ENCODE measurements at regions not wholly inside any gene's neighbourhood (a gene's known extent, or its start where the extent isn't known, plus 50 kb on each side); places are given as distances from the start of the nearest gene placed in this dataset.

GRCh38 chr4:151564321-151564720, 155.3 kb downstream of the FHIP1A start:
- no peak for ATAC-seq
- ChIA-PET CTCF (no interaction called here), POLR2A (no interaction called here)

GRCh38 chr4:151565583-151565982, 156.6 kb downstream of the FHIP1A start:
- no peak for DNase-seq (ENCODE audit: low read depth, low spot score)
- no peak for ATAC-seq
- POLR2A ChIA-PET: no interaction called here

More at GRCh38 chr4:151564321-151564720, 155.3 kb downstream of the FHIP1A start:
- in situ Hi-C loops (cut with HindIII; ENCODE audit: low pct_unique_long_range_greater_than_20kb, low sequenced_read_pairs) (no loop called here), intact Hi-C loops (cut with micrococcal nuclease; ENCODE audit: unreplicated experiment) (no loop called here)
- DNase-seq (ENCODE audit: low read depth, low spot score): no peak
- Histone ChIP-seq H3K4me3 (ENCODE audit: low read depth in 2 of 2, low read length in 2 of 2) (no peak overlapping the region), H3K9me3 (ENCODE audit: control insufficient read depth, insufficient read depth, low read depth, low read length) (no peaks in the 10 kb centered on the region), H3K27ac (ENCODE audit: low read length) (no peak overlapping the region), H3K36me3 (ENCODE audit: control insufficient read depth, insufficient read depth, low read length) (no peaks in the 10 kb centered on the region), H3K27me3 (ENCODE audit: control insufficient read depth, insufficient read depth, low read length) (no peaks in the 10 kb centered on the region), H3K4me1 (ENCODE audit: control insufficient read depth, insufficient read depth, low read length) (no peaks in the 10 kb centered on the region)
- BruUV-seq (replicated peaks): no TSS peak
- TF ChIP-seq SIN3A (IDR thresholded peaks at IDR 0.05; ENCODE audit: borderline replicate concordance, insufficient read depth, low read depth, low read length) (no peak), TCF7L2 (IDR thresholded peaks at IDR 0.05; ENCODE audit: low read depth, low read length) (no peak), REST (IDR thresholded peaks at IDR 0.05; ENCODE audit: insufficient read depth in 1 of 2, low read depth in 2 of 2, low read length in 1 of 2) (no peak)

More at GRCh38 chr4:151565583-151565982, 156.6 kb downstream of the FHIP1A start:
- intact Hi-C loops (cut with micrococcal nuclease; ENCODE audit: unreplicated experiment) (no loop called here), in situ Hi-C loops (cut with HindIII; ENCODE audit: low pct_unique_long_range_greater_than_20kb, low sequenced_read_pairs) (no loop called here)
- Histone ChIP-seq H3K36me3 (ENCODE audit: control insufficient read depth, insufficient read depth, low read length) (no peaks in the 10 kb centered on the region), H3K27me3 (ENCODE audit: control insufficient read depth, insufficient read depth, low read length) (no peaks in the 10 kb centered on the region), H3K4me1 (ENCODE audit: control insufficient read depth, insufficient read depth, low read length) (no peaks in the 10 kb centered on the region), H3K27ac (ENCODE audit: low read length) (no peak overlapping the region), H3K9me3 (ENCODE audit: control insufficient read depth, insufficient read depth, low read depth, low read length) (no peaks in the 10 kb centered on the region), H3K4me3 (ENCODE audit: low read depth in 2 of 2, low read length in 2 of 2) (no peak overlapping the region)
- TF ChIP-seq CTCF (IDR thresholded peaks at IDR 0.05) (no peak), REST (IDR thresholded peaks at IDR 0.05; ENCODE audit: insufficient read depth in 1 of 2, low read depth in 2 of 2, low read length in 1 of 2) (no peak), SIN3A (IDR thresholded peaks at IDR 0.05; ENCODE audit: borderline replicate concordance, insufficient read depth, low read depth, low read length) (no peak), POLR2AphosphoS5 (IDR thresholded peaks at IDR 0.05; ENCODE audit: low read depth, low read length) (no peak), TCF7L2 (IDR thresholded peaks at IDR 0.05; ENCODE audit: low read depth, low read length) (no peak)
- BruUV-seq (replicated peaks): no TSS peak
- CTCF ChIA-PET: interaction anchor here (0.7 kb wide), 1 partner anchor 33 kb away, joined by 3 read pairs; no protein-coding TSS in a partner anchor
